Activated naive CD4-positive, alpha-beta T cell treated with anti-CD3 and anti-CD28 coated beads, Interleukin-2, amount 10 ng/mL, durations not matched to agents 7 days and 5 days (primary cell): ENCODE measurements at regions not wholly inside any gene's neighbourhood (a gene's known extent, or its start where the extent isn't known, plus 50 kb on each side); places are given as distances from the start of the nearest gene placed in this dataset.

Source experiments
- CTCF ChIA-PET: fragments of 350-600 bp; sonication (Branson Sonifier 250); formaldehyde crosslinking; loops from one replicate; lab custom pipeline; 2021; ENCODE audit warnings: antibody characterized with exemption; lab: Charles Lee
- DNase-seq: peaks from one replicate; pipeline ENCODE4 v3.0.0-alpha.2; 2020
- H3K27ac Mint-ChIP-seq: one replicate; pipeline ENCODE4 v1.8.0; 2021; ENCODE audit warnings: mild to moderate bottlenecking, moderate library complexity, mixed read lengths
- H3K27me3 Mint-ChIP-seq: one replicate; pipeline ENCODE4 v1.8.0; 2021; ENCODE audit warnings: mild to moderate bottlenecking, mixed read lengths
- H3K36me3 Mint-ChIP-seq: one replicate; pipeline ENCODE4 v1.8.0; 2021; ENCODE audit warnings: mixed read lengths
- H3K4me1 Mint-ChIP-seq: one replicate; pipeline ENCODE4 v1.8.0; 2021; ENCODE audit warnings: mixed read lengths
- H3K4me3 Mint-ChIP-seq: one replicate; pipeline ENCODE4 v1.8.0; 2021; ENCODE audit warnings: mild to moderate bottlenecking, moderate library complexity, mixed read lengths
- H3K9me3 Mint-ChIP-seq: one replicate; pipeline ENCODE4 v1.8.0; 2021; ENCODE audit warnings: mixed read lengths

- Mint-ChIP-seq H3K27me3 (peaks cover 27% of the 10 kb centered on the region), H3K9me3 (peaks cover 2% of the 10 kb centered on the region), H3K4me1 (no peaks in the 10 kb centered on the region), H3K27ac (no peak overlapping the region), H3K36me3 (no peaks in the 10 kb centered on the region), H3K4me3 (no peak overlapping the region)
- CTCF ChIA-PET = no interaction called here
- DNase-seq = no peak
Measured at GRCh38 chr2:8174641-8175257, 507.1 kb upstream of the ID2 start.

GRCh38 chr2:8176887-8177286, 505.0 kb upstream of the ID2 start:
- H3K36me3 Mint-ChIP-seq = no peaks in the 10 kb centered on the region
- no peak for DNase-seq
- CTCF ChIA-PET = no interaction called here
- H3K9me3 Mint-ChIP-seq = peaks cover 2% of the 10 kb centered on the region
- H3K4me3 Mint-ChIP-seq = no peak overlapping the region
- no peak overlapping the region for H3K27ac Mint-ChIP-seq
- H3K4me1 Mint-ChIP-seq = no peaks in the 10 kb centered on the region
- H3K27me3 Mint-ChIP-seq = peaks cover 27% of the 10 kb centered on the region

GRCh38 chr2:8177566-8177965, 504.3 kb upstream of the ID2 start:
- Mint-ChIP-seq H3K9me3 (peaks cover 2% of the 10 kb centered on the region), H3K4me1 (no peaks in the 10 kb centered on the region), H3K27ac (no peak overlapping the region), H3K36me3 (no peaks in the 10 kb centered on the region), H3K4me3 (no peak overlapping the region), H3K27me3 (peaks cover 27% of the 10 kb centered on the region)
- no peak for DNase-seq
- CTCF ChIA-PET = no interaction called here

- no peak for DNase-seq
- Mint-ChIP-seq H3K4me3 (no peak overlapping the region), H3K36me3 (no peaks in the 10 kb centered on the region), H3K9me3 (peaks cover 2% of the 10 kb centered on the region), H3K27me3 (peaks cover 21% of the 10 kb centered on the region), H3K4me1 (no peaks in the 10 kb centered on the region), H3K27ac (no peak overlapping the region)
- CTCF ChIA-PET = no interaction called here
Measured at GRCh38 chr2:8178911-8179310, 502.9 kb upstream of the ID2 start.

- CTCF ChIA-PET = no interaction called here
Measured at GRCh38 chr2:8189316-8189715, 492.5 kb upstream of the ID2 start.

GRCh38 chr2:8190279-8190678, 491.6 kb upstream of the ID2 start:
- peaks cover 10% of the 10 kb centered on the region for H3K27me3 Mint-ChIP-seq
- H3K4me1 Mint-ChIP-seq = no peaks in the 10 kb centered on the region
- no peak overlapping the region for H3K4me3 Mint-ChIP-seq
- H3K9me3 Mint-ChIP-seq = no peaks in the 10 kb centered on the region
- CTCF ChIA-PET = no interaction called here
- DNase-seq = no peak
- no peaks in the 10 kb centered on the region for H3K36me3 Mint-ChIP-seq
- no peak overlapping the region for H3K27ac Mint-ChIP-seq

More at GRCh38 chr2:8189316-8189715, 492.5 kb upstream of the ID2 start:
- Mint-ChIP-seq H3K4me3 (no peak overlapping the region), H3K9me3 (no peaks in the 10 kb centered on the region), H3K27ac (no peak overlapping the region), H3K27me3 (peaks cover 10% of the 10 kb centered on the region), H3K4me1 (no peaks in the 10 kb centered on the region), H3K36me3 (no peaks in the 10 kb centered on the region)
- DNase-seq = no peak

GRCh38 chr2:8191427-8191826, 490.4 kb upstream of the ID2 start:
- no peak for DNase-seq
- CTCF ChIA-PET = no interaction called here
- Mint-ChIP-seq H3K9me3 (no peaks in the 10 kb centered on the region), H3K36me3 (no peaks in the 10 kb centered on the region), H3K4me3 (no peak overlapping the region), H3K27me3 (peaks cover 10% of the 10 kb centered on the region), H3K4me1 (no peaks in the 10 kb centered on the region), H3K27ac (no peak overlapping the region)

- DNase-seq = no peak
- CTCF ChIA-PET = no interaction called here
- H3K9me3 Mint-ChIP-seq = no peaks in the 10 kb centered on the region
- H3K36me3 Mint-ChIP-seq = no peaks in the 10 kb centered on the region
- no peak overlapping the region for H3K27ac Mint-ChIP-seq
- H3K4me3 Mint-ChIP-seq = no peak overlapping the region
- H3K4me1 Mint-ChIP-seq = no peaks in the 10 kb centered on the region
- H3K27me3 Mint-ChIP-seq = peaks cover 10% of the 10 kb centered on the region
Measured at GRCh38 chr2:8193146-8193545, 488.7 kb upstream of the ID2 start.

GRCh38 chr2:8193686-8194615, 487.9 kb upstream of the ID2 start:
- Mint-ChIP-seq H3K4me3 (no peak overlapping the region), H3K27me3 (peaks cover 10% of the 10 kb centered on the region), H3K27ac (no peak overlapping the region), H3K9me3 (no peaks in the 10 kb centered on the region), H3K4me1 (no peaks in the 10 kb centered on the region), H3K36me3 (no peaks in the 10 kb centered on the region)
- CTCF ChIA-PET = no interaction called here
- DNase-seq = no peak

- Mint-ChIP-seq H3K27ac (no peak overlapping the region), H3K9me3 (peaks cover 2% of the 10 kb centered on the region), H3K36me3 (peaks cover 1% of the 10 kb centered on the region), H3K4me1 (no peaks in the 10 kb centered on the region), H3K27me3 (no peaks in the 10 kb centered on the region), H3K4me3 (no peak overlapping the region)
- no peak for DNase-seq
- CTCF ChIA-PET = no interaction called here
Measured at GRCh38 chr2:8195784-8196183, 486.1 kb upstream of the ID2 start.

- Mint-ChIP-seq H3K4me1 (no peaks in the 10 kb centered on the region), H3K27me3 (peaks cover 5% of the 10 kb centered on the region), H3K27ac (no peak overlapping the region), H3K4me3 (no peak overlapping the region), H3K36me3 (peaks cover 1% of the 10 kb centered on the region), H3K9me3 (peaks cover 2% of the 10 kb centered on the region)
- CTCF ChIA-PET = no interaction called here
- no peak for DNase-seq
Measured at GRCh38 chr2:8196316-8196715, 485.5 kb upstream of the ID2 start.

GRCh38 chr2:8197101-8197500, 484.8 kb upstream of the ID2 start:
- CTCF ChIA-PET = no interaction called here
- H3K27me3 Mint-ChIP-seq = peaks cover 7% of the 10 kb centered on the region
- no peaks in the 10 kb centered on the region for H3K4me1 Mint-ChIP-seq
- H3K36me3 Mint-ChIP-seq = peaks cover 1% of the 10 kb centered on the region
- no peak for DNase-seq
- no peak overlapping the region for H3K4me3 Mint-ChIP-seq
- peaks cover 2% of the 10 kb centered on the region for H3K9me3 Mint-ChIP-seq
- no peak overlapping the region for H3K27ac Mint-ChIP-seq

GRCh38 chr2:8197825-8198224, 484.0 kb upstream of the ID2 start:
- H3K27me3 Mint-ChIP-seq = peaks cover 7% of the 10 kb centered on the region
- DNase-seq = no peak
- H3K4me3 Mint-ChIP-seq = no peak overlapping the region
- peaks cover 2% of the 10 kb centered on the region for H3K4me1 Mint-ChIP-seq
- CTCF ChIA-PET = no interaction called here
- peaks cover 1% of the 10 kb centered on the region for H3K36me3 Mint-ChIP-seq
- H3K27ac Mint-ChIP-seq = no peak overlapping the region
- peaks cover 2% of the 10 kb centered on the region for H3K9me3 Mint-ChIP-seq

GRCh38 chr2:8198766-8199382, 483.0 kb upstream of the ID2 start:
- Mint-ChIP-seq H3K27ac (no peak overlapping the region), H3K4me3 (no peak overlapping the region), H3K36me3 (peaks cover 1% of the 10 kb centered on the region), H3K9me3 (peaks cover 2% of the 10 kb centered on the region), H3K4me1 (peaks cover 2% of the 10 kb centered on the region), H3K27me3 (peaks cover 11% of the 10 kb centered on the region)
- CTCF ChIA-PET = no interaction called here
- DNase-seq = no peak

GRCh38 chr2:8202132-8202531, 479.7 kb upstream of the ID2 start:
- CTCF ChIA-PET = no interaction called here
- peaks cover 2% of the 10 kb centered on the region for H3K4me1 Mint-ChIP-seq
- peaks cover 11% of the 10 kb centered on the region for H3K27me3 Mint-ChIP-seq
- H3K4me3 Mint-ChIP-seq = no peak overlapping the region
- DNase-seq = no peak
- H3K9me3 Mint-ChIP-seq = peaks cover 2% of the 10 kb centered on the region
- H3K27ac Mint-ChIP-seq = no peak overlapping the region
- peaks cover 1% of the 10 kb centered on the region for H3K36me3 Mint-ChIP-seq
